ENCODE measurements at regions not wholly inside any gene's neighbourhood (a gene's known extent, or its start where the extent isn't known, plus 50 kb on each side); places are given as distances from the start of the nearest gene placed in this dataset.

DNA sequence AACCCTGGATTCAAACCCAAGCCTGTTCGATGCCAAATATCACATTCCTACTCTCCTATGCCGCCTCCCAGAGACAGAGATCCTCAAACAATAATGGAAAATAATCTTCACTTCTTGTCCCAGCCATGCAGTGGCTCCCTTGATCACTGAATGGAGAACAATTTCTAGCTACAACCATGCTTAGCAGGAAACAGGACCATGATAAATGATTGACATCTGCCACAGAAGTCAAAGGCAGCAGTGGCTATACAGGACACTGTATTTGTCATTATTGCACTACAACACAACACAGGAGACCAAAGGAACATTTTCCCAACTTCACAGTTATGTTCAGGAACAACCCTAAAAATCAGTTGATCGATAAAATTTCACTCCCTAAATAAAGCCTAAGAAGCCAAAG lies 243.3 kb upstream of the SLC7A11 start:
- TF ChIP-seq YY1 (IDR thresholded peaks at IDR 0.05; ENCODE audit: insufficient read depth, insufficient read length) (no peak), ZNF274 (IDR thresholded peaks at IDR 0.05; ENCODE audit: low read depth, low read length) (no peak), SUZ12 (IDR thresholded peaks at IDR 0.05; ENCODE audit: extremely low read depth, insufficient read depth, insufficient read length) (no peak)
